ENCODE measurements at regions not wholly inside any gene's neighbourhood (a gene's known extent, or its start where the extent isn't known, plus 50 kb on each side); places are given as distances from the start of the nearest gene placed in this dataset.

GRCh38 chr7:19964246-19964645 lies 190.8 kb upstream of the TMEM196 start:
- H3K4me1 ChIP-seq: peaks cover 19% of the 10 kb centered on the region
- H3K9me3 ChIP-seq: peaks cover 9% of the 10 kb centered on the region; the same call in 1 of the 2 replicates
- Mint-ChIP-seq H3K4me3 (ENCODE audit: unreplicated experiment) (no peak overlapping the region), H3K27me3 (ENCODE audit: insufficient read depth, unreplicated experiment) (no peaks in the 10 kb centered on the region), H3K9me3 (ENCODE audit: unreplicated experiment) (no peaks in the 10 kb centered on the region), H3K27ac (ENCODE audit: unreplicated experiment) (no peak overlapping the region), H3K36me3 (ENCODE audit: insufficient read depth, unreplicated experiment) (no peaks in the 10 kb centered on the region), H3K4me1 (ENCODE audit: low read depth, unreplicated experiment) (peaks cover 13% of the 10 kb centered on the region)
- no peaks in the 10 kb centered on the region; the same call in 1 of the 2 replicates for H3K36me3 ChIP-seq (ENCODE audit: control insufficient read depth, insufficient read depth, low read length)
- intact Hi-C loops (cut with micrococcal nuclease; ENCODE audit: unreplicated experiment): no loop called here
- no peak overlapping the region for H3K4me3 ChIP-seq (ENCODE audit: low read depth, low read length)
- no peaks in the 10 kb centered on the region for H3K27me3 ChIP-seq (replicated peaks; ENCODE audit: control insufficient read depth, insufficient read depth, low read length)
- POLR2A ChIA-PET: no interaction called here
- no peak for DNase-seq
- CTCF ChIA-PET: interaction anchor here (1.9 kb wide), 1 partner anchor 19 kb away, joined by 5 read pairs; no protein-coding TSS in a partner anchor
- no TSS peak for BruUV-seq (replicated peaks)
- TF ChIP-seq CTCF (IDR thresholded peaks at IDR 0.05; ENCODE audit: insufficient read depth in 1 of 2, low read depth in 1 of 2, low read length in 1 of 2, severe bottlenecking in 1 of 2, unreplicated experiment in 1 of 2): no peak

- no peaks in the 10 kb centered on the region for H3K9me3 Mint-ChIP-seq (ENCODE audit: unreplicated experiment)
- no peak overlapping the region for H3K27ac Mint-ChIP-seq (ENCODE audit: unreplicated experiment)
- peaks cover 13% of the 10 kb centered on the region for H3K4me1 ChIP-seq
- no peak overlapping the region for H3K4me3 Mint-ChIP-seq (ENCODE audit: unreplicated experiment)
- intact Hi-C loops (cut with micrococcal nuclease; ENCODE audit: unreplicated experiment): no loop called here
- CTCF ChIA-PET: interaction anchor here (1.9 kb wide), 1 partner anchor 19 kb away, joined by 5 read pairs; no protein-coding TSS in a partner anchor
- no TSS peak for BruUV-seq (replicated peaks)
- H3K36me3 Mint-ChIP-seq (ENCODE audit: insufficient read depth, unreplicated experiment): no peaks in the 10 kb centered on the region
- no peaks in the 10 kb centered on the region for H3K27me3 ChIP-seq (replicated peaks; ENCODE audit: control insufficient read depth, insufficient read depth, low read length)
- no peaks in the 10 kb centered on the region for H3K27me3 Mint-ChIP-seq (ENCODE audit: insufficient read depth, unreplicated experiment)
- H3K4me3 ChIP-seq (ENCODE audit: low read depth, low read length): no peak overlapping the region
- H3K4me1 Mint-ChIP-seq (ENCODE audit: low read depth, unreplicated experiment): peaks cover 7% of the 10 kb centered on the region
- H3K36me3 ChIP-seq (ENCODE audit: control insufficient read depth, insufficient read depth, low read length): no peaks in the 10 kb centered on the region; the same call in 1 of the 2 replicates
- TF ChIP-seq CTCF (IDR thresholded peaks at IDR 0.05; ENCODE audit: insufficient read depth in 1 of 2, low read depth in 1 of 2, low read length in 1 of 2, severe bottlenecking in 1 of 2, unreplicated experiment in 1 of 2): no peak
- H3K9me3 ChIP-seq: peaks cover 11% of the 10 kb centered on the region
- DNase-seq: no peak
- POLR2A ChIA-PET: no interaction called here
Observed at GRCh38 chr7:19963695-19964094, 190.3 kb upstream of the TMEM196 start.

GRCh38 chr7:19958309-19958896 lies 185.0 kb upstream of the TMEM196 start:
- peak in 1 of 2 experiments; percentile 18 for DNase-seq
- Mint-ChIP-seq H3K27ac (ENCODE audit: unreplicated experiment) (no peak overlapping the region), H3K9me3 (ENCODE audit: unreplicated experiment) (peaks cover 28% of the 10 kb centered on the region), H3K4me1 (ENCODE audit: low read depth, unreplicated experiment) (peaks cover 6% of the 10 kb centered on the region), H3K4me3 (ENCODE audit: unreplicated experiment) (no peak overlapping the region), H3K36me3 (ENCODE audit: insufficient read depth, unreplicated experiment) (no peaks in the 10 kb centered on the region), H3K27me3 (ENCODE audit: insufficient read depth, unreplicated experiment) (no peaks in the 10 kb centered on the region)
- no peaks in the 10 kb centered on the region for H3K27me3 ChIP-seq (replicated peaks; ENCODE audit: control insufficient read depth, insufficient read depth, low read length)
- intact Hi-C loops (cut with micrococcal nuclease; ENCODE audit: unreplicated experiment): no loop called here
- no peaks in the 10 kb centered on the region; the same call in 1 of the 2 replicates for H3K36me3 ChIP-seq (ENCODE audit: control insufficient read depth, insufficient read depth, low read length)
- no peaks in the 10 kb centered on the region for H3K4me1 ChIP-seq
- CTCF ChIA-PET: no interaction called here
- POLR2A ChIA-PET: no interaction called here
- no peak for TF ChIP-seq CTCF (IDR thresholded peaks at IDR 0.05; ENCODE audit: insufficient read depth in 1 of 2, low read depth in 1 of 2, low read length in 1 of 2, severe bottlenecking in 1 of 2, unreplicated experiment in 1 of 2)
- no TSS peak for BruUV-seq (replicated peaks)
- peaks cover 28% of the 10 kb centered on the region for H3K9me3 ChIP-seq
- H3K4me3 ChIP-seq (ENCODE audit: low read depth, low read length): no peak overlapping the region
